GM19438 (cell line): ENCODE measurements at regions not wholly inside any gene's neighbourhood (a gene's known extent, or its start where the extent isn't known, plus 50 kb on each side); places are given as distances from the start of the nearest gene placed in this dataset.

Source experiments
- ATAC-seq: cut with Tn5 transposase; IDR thresholded peaks from one replicate; pipeline ENCODE4 v1.9.1; 2021; ENCODE audit warnings: low read depth; ENCODE audit not compliant: unreplicated experiment

DNA sequence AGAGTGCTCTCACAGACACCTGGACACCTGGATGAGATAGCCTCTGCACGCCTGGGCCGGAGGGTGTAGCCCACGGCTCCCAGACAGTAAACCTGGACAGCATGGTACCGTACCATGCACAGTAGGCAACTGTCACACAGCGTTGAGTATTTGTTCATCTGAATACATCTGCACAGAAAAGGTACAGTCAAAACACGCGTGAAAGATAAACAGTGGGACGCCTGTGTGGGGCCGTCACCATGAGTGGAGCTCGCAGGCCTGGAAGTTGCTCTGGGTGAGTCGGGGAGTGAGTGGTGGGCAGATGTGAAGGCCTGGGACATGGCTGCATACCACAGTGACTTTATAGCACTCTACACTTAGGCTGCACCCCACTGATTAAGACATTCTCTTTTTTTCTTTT, 280.0 kb upstream of the SHH start:
- ATAC-seq: no peak

DNA sequence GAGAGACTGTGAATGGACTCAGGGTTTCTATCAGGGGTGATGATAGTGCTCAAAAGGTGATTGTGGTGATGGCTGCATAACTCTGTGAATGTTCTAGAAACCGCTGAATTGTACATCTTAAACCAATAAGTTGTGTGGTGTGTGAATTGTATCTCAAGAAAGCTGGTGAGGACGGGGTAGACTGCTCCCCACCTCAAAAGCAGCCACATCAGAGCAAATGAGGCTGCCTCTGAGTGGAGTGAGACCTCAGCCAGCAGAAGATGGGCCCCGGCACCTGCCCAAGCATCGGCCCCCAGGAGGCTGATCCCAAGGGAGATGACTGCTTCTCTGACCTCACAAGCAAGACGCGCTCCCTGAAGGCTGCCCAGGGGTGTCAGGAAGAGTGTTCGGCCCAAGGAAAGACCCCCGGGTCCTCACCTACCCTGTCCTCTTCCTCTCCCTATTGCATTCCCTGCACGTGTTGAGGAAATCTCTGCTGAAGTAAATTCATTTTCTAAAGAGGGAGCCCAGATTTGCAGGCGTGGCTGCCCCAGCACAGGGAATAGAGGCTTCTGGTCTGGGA, 279.3 kb upstream of the SHH start:
- ATAC-seq: no peak

DNA sequence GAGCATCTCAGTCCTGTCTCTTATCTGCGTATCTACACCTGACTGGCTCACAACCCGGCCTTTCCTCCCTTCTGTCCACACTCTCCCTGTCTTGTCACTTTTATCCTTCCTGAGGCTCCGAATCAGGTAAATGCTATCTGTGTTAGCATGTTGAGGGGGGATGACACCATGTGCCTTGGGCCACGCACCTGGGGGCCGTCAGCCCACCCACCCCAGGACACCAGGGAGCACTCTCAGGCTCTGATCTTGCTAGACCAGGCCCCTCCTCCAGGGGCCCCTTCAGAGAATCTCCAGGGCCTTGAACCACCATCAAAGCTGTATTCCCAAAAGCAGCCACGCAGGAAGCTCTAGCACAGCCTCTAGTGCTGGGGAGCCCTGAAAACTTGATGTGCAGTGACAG, 278.7 kb upstream of the SHH start:
- no peak for ATAC-seq

DNA sequence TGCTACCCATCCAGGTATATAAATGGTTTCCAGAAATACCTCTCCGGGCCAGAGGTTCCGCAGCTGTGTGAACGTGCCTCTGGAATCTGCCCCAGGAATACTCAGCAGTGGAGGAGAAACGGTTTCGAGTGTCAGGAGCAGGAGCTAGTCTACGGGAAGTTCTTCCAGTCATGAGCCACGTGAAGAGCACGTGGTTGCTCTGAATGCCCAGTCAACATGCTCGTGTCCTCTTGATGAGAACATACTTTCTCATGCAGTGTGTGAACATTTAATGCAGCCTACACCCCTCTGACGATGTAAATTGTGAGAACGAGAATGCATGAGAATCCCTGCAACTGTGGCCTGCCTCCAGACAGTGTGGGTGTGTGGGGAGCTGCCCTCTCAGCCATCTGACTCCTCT, 277.0 kb upstream of the SHH start:
- ATAC-seq: no peak

DNA sequence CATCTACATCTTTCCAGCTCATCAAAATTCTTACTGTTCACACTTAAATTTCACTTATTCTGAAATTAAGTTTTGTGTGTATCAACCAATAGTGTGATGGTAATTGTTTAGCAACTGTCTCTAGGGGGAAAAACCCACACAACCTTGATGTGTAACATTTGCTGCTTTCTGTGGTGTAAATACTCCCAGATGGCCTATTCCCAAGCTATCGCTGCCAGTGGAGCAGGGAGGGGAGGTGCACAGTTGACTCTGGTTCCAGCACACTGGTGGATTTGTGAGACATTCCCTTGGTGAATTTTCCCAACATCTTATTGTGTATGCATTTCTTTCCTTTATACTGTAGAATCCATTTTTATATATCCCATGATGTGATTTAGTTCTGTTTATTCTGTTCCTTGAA, 275.9 kb upstream of the SHH start:
- ATAC-seq: no peak

DNA sequence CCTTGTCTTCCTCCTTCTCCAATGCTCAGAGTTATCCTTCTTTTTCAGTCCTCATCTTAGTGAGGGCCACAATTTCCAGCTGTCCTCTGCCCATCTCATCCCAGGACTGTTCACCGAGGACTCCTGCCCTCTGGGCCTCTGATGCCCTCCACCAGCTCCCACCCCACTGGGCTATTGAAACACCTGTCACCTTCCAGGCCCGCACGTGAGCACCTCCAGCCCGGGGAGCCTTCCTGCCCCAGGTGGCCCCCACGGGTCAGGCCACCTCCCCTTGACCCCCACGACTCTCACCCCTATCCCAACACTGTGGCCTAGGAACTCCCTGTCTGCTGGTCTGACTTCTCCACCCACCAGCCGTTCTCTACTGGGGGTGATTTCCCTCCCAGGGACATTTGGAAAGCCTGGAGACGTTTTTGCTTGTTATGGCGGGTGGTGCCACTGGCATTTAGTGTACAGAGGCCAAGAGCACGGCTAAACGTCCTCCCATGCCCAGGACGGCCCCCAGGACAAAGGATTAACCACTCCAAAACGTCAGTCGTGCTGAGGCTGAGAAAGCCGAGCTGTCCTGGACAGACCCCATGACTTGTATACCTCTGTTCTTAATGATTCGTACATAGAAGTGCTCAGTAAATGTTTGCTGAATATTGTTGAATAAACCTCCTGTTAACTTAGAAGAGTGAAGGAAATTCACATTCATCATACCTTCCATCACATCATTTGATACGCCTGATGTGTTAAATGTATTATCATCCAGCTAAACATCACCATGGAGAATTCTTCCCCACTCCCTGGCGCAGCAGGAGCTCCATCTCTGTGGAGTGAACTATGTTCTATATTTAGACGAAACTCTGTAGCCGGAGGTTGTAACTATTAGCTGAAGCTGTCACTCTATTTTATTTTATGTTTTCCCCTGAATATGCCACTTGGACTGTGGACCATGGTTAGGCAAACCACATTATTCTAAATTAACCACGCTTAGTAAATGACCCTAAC, 270.1 kb upstream of the SHH start:
- ATAC-seq: no peak

DNA sequence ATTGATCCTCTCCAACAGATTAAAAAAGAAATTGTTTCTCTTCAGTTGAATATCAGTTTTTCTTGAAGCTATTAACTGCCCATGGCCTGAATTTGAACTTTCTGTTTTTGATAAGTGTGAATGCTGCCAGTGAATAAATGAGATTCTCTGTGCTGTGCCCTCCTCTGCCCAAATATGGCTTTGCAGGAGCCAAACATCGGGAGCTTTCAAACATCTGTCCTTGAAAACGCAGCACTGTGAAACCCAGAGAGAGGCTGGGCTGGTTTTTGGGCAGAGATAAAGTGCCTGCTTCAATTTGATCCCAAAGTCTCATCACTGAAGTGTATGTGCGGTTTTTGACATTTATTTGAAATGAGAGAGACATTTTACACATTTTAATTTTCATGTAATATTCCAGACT, 268.3 kb upstream of the SHH start:
- no peak for ATAC-seq

DNA sequence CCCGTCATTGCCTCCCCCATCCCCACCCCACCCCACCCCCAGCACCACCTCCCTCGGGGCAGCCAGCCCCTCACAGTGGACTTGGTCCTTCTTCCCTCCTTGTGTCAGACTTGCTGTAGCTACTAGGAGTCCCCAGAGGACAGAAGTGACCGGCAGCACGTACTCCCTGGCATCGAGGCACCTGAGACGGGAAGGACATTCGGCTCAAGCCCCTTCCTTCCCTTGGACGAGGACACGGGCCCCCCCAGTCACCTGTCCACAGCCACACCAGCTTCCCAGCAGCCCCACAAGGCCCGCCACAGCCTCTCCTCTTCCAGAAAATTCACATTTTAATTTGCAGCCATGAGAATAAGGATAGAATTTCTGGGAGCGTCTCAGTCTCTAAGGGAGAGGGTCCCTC, 267.8 kb upstream of the SHH start:
- no peak for ATAC-seq

DNA sequence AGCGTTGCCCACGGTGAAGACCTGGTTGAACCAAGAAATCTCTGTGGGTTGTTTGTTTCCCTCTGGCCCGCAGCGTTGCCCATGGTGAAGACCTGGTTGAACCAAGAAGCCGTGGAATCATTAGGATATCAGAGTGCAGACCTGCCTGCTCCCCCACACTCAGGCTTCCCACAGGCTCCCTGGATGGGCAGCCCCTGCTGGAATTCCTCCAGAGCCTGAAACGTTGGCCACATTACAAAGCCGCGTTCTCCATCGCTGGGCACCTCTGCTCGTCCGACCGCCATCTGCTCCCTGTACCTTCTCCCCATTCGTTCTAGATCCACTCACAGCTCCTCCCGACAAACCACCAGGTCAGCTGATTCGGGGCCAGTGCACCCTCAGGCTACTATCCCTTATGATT, 266.9 kb upstream of the SHH start:
- no peak for ATAC-seq

DNA sequence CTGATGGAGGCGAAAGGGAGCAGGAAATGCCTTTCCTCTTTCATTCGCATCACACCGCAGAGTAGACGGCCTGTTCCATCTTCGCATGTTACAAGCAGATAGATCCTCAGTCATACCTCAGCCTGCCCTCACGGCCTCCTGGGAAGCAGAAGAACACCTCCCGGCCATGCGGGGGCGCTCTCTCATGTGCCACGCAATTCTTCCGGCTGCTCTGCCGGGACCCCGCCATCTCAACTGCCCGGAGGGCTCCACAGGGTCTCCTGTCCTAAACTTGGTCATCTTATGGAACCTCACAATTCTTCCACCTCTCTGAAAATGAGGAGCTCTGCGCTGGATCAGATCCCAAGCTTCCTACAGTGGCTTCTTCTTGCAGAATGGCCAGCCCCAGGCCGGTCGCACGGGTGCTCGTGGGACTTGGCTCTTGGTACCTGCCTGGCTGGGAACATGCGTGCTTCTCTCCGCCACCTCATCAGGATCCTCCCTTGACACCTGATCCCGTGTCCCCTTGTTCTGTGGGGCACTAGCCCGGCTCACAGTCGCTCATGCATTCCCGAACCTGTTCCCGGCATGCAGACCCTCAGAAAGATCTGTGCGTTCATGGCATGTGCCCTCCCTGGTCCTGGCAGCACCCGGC, 262.8 kb upstream of the SHH start:
- ATAC-seq: no peak

DNA sequence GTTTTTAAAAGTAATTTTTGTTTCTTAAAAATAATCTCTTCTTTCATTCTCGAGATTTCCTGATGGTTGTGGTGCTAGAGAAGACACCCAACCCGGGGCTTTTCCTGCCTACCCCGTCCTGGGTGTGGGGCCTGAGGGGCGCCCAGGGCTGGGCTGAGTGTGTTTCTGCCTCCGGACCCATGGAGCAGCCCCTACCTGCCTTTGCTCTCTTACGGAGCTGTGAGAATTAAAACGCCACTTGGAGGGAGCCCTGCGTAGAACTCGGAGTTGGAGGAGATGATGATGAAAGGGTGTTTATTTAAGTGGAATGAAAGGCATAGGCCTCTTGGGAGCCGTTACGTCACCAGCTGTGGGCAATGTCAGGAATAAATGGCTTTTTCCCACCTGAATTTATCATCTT, 261.8 kb upstream of the SHH start:
- no peak for ATAC-seq

DNA sequence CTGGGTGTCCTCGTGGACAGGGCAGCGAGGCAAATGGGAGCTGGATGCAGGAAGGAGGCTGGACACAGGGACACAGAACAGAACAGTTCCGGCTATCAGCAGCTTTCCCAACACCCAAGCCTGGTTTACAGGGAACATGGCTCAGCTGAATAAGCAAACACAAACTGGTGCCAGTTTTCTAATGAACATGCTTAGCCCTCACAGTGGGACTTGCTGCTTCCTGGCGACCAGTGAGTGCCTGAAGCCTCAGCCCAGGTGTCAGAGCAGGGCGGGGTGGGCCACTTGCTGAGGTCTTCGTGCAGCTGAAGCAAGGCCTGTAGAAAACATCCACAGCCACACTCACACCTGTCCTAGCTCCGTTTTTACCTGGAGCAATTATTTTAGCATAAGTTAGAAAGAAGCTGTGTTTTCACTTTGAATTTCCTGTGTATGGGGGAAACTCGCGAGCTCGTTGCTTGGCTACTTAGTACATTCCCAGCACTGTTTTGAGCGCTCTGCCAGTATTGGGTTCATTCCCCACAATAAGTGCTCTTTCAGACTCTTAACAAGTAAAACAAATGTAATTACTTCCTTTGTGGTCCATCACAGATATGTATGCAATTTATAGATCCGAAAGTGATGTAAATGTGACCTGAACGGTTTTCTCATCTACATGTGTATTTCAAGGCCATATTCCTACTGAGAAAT, 261.2 kb upstream of the SHH start:
- no peak for ATAC-seq

DNA sequence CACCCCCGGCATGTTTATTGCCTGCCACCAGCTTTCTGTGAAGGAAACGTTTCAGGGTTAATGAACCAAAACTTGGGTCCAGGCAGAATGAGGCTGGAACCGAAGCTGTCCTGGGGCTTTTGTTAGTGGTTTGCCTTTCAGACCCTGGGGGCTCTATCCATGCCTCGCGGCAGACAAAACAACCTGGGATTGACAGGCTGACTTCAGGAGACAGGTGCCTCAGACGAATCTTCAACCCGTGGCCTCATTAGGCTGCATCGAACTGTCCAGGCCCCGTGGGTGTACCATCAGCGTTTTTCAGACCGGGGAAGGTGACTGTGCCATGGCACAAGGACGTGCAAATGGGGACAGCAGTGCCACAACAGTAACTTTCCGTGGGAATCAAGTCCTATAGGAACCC, 259.3 kb upstream of the SHH start:
- ATAC-seq: no peak

DNA sequence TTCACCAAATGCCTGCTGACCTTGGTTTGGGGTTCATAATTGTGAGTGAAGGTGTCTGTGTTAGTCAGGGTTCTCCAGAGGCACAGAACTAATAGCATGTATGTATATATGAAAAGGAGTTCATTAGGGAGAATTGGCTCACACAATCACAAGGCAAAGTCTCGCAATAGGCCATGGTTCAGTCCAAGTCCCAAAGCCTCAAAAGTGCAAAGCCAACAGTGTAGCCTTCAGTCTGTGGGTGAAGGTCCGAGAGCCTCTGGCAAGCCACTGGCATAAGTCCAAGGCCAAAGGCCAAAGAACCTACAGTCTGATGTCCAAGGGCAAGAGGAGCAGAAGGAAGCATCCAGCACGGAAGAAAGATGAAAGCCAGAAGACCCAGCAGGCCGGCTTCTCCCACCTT, 257.6 kb upstream of the SHH start:
- no peak for ATAC-seq

DNA sequence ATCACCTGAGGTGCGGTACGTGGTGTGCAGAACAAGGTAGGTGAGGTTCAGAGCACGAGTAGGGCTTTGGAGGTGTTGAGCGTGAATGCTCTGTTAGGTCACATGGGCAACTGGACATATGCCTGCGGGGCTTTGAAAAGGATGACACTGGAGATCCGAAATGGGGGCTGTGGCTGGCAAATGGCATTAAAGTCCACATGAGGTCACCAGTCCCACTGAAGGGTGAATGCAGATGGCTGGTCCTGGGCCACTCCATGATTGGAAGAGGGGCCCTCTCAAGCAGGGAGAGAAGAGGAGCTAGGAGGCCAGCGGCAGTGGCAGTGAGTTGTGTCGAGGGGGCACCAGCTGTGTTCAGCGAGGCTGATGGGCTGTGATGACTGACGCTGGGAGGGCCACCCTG, 254.9 kb upstream of the SHH start:
- no peak for ATAC-seq

DNA sequence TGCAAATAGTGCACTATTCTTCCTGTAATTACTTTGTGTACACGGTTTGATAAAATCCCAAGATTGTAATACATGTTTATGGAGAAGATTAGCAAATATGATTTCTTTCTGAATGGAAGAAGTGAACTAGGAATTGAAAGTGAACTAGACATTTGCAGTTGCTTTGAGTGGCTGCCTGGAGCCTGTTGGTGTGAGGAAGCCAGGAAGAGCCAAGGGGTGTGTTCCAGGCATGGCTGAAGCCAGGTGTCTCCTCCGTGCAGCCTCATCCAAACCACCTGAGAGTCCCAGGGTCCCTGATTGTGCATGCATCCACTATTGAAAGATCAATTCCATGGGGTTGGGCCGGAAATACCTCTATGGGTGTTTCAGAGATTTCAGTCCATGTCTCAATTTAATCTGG, 253.1 kb upstream of the SHH start:
- ATAC-seq: no peak

DNA sequence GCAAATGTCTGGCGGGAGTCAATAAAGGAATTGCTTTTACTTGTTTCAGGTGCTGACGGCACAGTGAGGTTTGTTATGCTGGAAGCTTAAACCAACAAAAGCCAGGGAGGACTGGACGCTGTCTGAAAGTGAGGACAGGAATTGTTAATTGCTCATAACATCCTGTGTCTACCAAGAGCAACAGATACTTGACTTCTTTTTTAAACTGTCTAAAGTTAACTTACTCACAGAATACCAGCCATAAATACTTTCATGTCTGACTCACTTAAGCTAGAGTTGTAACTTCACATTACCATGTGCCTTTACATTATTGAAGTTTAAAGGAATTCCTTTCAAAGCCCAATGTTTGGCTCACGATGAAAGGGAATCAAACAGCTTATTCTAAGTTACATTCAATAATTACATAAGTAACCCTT, 252.7 kb upstream of the SHH start:
- no peak for ATAC-seq

DNA sequence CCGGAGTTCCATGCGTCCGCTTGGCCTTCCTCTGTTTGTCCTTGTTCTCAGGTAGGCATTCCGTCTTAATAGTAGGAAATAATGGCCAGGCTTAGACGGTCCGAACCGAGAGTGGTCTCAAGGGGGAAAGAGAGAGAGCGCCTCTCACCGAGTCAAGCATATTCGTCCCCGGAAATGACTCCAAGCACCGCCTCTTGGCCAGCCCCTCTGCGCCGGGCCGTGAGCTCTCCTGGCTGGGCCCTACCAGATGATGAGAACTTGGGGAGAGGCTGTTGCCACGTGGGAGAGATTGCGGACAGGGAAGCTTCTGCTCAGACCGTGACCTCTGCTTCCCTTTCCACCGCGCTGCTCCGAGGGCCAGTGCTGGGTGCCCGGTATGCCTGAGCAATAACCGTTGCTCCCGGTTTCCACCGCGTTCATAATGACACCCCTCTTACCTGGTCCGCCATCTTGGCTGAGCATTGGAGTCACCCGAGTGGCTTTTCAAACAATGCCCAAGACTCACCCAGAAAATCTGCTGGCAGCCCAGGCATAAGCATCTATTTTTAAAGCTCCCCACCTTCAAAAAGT, 251.1 kb upstream of the SHH start:
- ATAC-seq: no peak

DNA sequence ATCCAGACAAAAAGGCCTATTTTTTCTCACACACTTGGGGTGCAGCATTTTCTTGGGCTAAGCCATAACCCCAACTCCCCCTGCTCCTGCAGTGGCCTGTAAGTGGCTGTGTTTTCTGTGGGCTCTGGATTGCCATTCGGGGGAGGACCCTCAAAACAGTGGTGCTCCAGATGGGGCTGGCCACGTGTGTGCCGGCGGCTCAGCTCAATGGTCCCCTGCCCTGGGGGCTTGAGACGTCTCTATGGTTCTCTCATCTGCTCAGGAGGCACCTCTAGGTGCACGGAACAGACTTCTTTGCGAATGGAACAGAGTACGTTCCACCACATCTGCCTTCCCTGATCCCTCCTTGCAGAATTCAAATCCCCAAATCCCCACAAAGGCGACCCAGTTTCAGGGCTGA, 250.0 kb upstream of the SHH start:
- no peak for ATAC-seq

DNA sequence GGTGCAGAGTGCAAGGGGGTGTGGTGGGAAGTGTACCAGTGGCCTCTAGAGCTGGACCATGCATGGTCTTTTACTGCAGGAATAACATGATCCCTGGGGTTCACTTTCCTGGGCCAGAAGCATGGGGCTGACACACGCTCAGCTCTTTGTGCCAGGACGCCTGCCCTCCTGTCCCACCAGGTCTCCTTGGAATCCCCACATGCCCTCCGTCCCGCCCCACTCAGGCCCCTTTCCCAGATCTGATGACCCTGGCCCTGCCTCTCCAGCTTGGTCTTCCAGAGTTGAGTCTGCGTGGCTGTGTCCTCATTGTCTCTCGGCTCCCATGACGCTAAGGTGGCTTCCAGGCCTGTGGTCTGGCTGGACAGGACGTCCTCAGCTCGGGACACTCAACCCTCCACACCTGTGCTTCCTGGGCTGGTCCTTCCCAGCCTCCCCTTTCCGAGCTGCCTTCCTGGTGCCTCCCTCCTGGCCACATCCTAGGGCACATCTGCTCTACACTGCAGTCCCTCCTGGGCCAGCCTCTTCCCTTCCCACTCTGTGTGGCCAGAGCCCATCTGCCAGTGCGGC, 249.5 kb upstream of the SHH start:
- no peak for ATAC-seq

DNA sequence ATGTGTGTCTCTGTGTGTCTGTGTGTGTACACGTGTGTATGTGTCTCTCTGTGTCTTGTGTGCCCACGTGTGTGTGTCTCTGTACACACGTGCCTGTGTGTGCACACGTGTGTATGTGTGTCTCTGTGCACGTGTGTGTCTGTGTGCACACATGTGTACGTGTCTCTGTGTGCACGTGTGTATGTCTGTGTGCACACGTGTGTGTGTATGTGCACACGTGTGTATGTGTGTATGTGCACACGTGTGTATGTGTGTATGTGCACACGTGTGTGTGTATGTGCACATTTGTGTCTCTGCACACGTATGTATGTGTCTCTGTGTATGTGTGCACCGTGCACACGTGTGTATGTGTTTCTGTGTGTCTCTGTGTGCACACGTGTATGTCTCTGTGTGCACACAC, 248.7 kb upstream of the SHH start:
- ATAC-seq: no peak
